Endodermal cell (in vitro differentiated cells): ENCODE measurements at regions not wholly inside any gene's neighbourhood (a gene's known extent, or its start where the extent isn't known, plus 50 kb on each side); places are given as distances from the start of the nearest gene placed in this dataset.
"Not testable (repeated sequence)": the region's sequence is repeated elsewhere in the genome, so short reads cannot be mapped to it uniquely, and the experiment has no call there.

Source experiments
- DNase-seq: peaks from one replicate; pipeline ENCODE4 v3.0.0-alpha.2; 2017
- H3K27ac ChIP-seq: 2 replicates; pipeline ENCODE4 v1.5.1; 2013; ENCODE audit warnings: mild to moderate bottlenecking, low read depth, low read length, moderate library complexity
- H3K27me3 ChIP-seq: 2 replicates; pipeline ENCODE4 v1.6.1; 2013; ENCODE audit warnings: mild to moderate bottlenecking, low read length, moderate library complexity; ENCODE audit not compliant: insufficient read depth, control insufficient read depth, poor library complexity, severe bottlenecking
- H3K36me3 ChIP-seq: 2 replicates; pipeline ENCODE4 v1.7.0; 2013; ENCODE audit warnings: mild to moderate bottlenecking, low read length, moderate library complexity; ENCODE audit not compliant: control insufficient read depth, insufficient read depth
- H3K4me1 ChIP-seq: one replicate; pipeline ENCODE4 v1.7.0; 2013; ENCODE audit warnings: low read length; ENCODE audit not compliant: control insufficient read depth, insufficient read depth
- H3K4me3 ChIP-seq: 2 replicates; pipeline ENCODE4 v1.5.1; 2013; ENCODE audit warnings: mild to moderate bottlenecking, low read length, moderate library complexity
- H3K9ac ChIP-seq: 2 replicates; pipeline ENCODE4 v1.6.1; 2013; ENCODE audit warnings: mild to moderate bottlenecking, low read length, moderate library complexity; ENCODE audit not compliant: poor library complexity, severe bottlenecking; ENCODE audit errors: extremely low read depth
- H3K9me3 ChIP-seq: 2 replicates; pipeline ENCODE4 v1.6.1; 2013; ENCODE audit warnings: mild to moderate bottlenecking, low read length, moderate library complexity; ENCODE audit not compliant: control insufficient read depth
- H3K27ac Mint-ChIP-seq: 2 replicates; pipeline ENCODE4 v1.8.0; 2020; ENCODE audit warnings: mixed read lengths
- H3K27me3 Mint-ChIP-seq: 2 replicates; pipeline ENCODE4 v1.8.0; 2021; ENCODE audit warnings: mild to moderate bottlenecking, mixed read lengths; ENCODE audit not compliant: insufficient read depth
- H3K36me3 Mint-ChIP-seq: 2 replicates; pipeline ENCODE4 v1.8.0; 2020; ENCODE audit warnings: low read depth, mixed read lengths
- H3K4me1 Mint-ChIP-seq: 2 replicates; pipeline ENCODE4 v1.8.0; 2020; ENCODE audit warnings: mixed read lengths
- H3K4me3 Mint-ChIP-seq: 2 replicates; pipeline ENCODE4 v1.8.0; 2020; ENCODE audit warnings: mild to moderate bottlenecking, moderate library complexity, mixed read lengths
- H3K9me3 Mint-ChIP-seq: 2 replicates; pipeline ENCODE4 v1.8.0; 2020; ENCODE audit warnings: mild to moderate bottlenecking, mixed read lengths
- WGBS, 2 experiments: methylation state at CpG; one replicate each; pipeline versions ENCODE4 v1.1.5 to v1.1.7; 2013; ENCODE audit warnings: missing lambda C conversion rate in 2 of 2, mixed read lengths in 1 of 2; ENCODE audit not compliant: insufficient coverage in 1 of 2, insufficient read length in 1 of 2; 5-methylcytosine and 5-hydroxymethylcytosine counted together
- TF ChIP-seq, protein P1 (sequence below): fragments of 200-600 bp; sonication (generic); conservative IDR thresholded peaks from 2 replicates; pipeline ENCODE4 v1.5.0; 2021; ENCODE audit warnings: antibody characterized with exemption, mild to moderate bottlenecking

DNA sequence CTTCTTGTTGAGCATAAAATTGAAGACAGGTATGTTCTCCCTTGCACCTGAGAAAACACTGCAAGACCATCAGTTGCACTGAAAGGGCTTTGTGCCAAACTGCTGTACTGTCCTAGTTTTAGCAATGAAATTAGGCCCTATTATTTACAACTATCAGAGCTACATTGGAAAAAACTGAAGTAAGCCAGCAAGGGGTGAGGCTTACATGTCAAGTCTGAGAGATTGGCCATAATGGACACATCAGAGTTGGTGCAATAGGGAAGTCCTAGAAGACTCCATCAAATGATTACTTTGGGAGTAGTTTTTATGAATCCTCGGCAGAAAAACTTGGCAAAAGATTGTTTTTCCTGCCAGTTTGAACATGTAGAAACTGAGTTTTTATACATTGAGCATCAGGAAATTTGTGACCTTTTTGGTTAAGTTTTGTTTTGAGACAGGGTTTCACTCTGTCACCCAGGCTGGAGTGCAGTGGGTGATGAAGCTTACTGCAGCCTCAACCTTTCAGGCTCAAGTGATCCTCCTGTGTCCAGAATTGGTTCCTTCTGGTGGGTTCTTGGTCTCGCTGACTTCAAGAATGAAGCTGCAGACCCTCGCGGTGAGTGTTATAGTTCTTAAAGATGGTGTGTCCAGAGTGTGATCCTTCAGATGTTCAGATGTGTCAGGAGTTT, 160.1 kb upstream of the BANK1 start:
- H3K4me1 ChIP-seq = no peaks in the 10 kb centered on the region
- TF ChIP-seq, protein P1, sequence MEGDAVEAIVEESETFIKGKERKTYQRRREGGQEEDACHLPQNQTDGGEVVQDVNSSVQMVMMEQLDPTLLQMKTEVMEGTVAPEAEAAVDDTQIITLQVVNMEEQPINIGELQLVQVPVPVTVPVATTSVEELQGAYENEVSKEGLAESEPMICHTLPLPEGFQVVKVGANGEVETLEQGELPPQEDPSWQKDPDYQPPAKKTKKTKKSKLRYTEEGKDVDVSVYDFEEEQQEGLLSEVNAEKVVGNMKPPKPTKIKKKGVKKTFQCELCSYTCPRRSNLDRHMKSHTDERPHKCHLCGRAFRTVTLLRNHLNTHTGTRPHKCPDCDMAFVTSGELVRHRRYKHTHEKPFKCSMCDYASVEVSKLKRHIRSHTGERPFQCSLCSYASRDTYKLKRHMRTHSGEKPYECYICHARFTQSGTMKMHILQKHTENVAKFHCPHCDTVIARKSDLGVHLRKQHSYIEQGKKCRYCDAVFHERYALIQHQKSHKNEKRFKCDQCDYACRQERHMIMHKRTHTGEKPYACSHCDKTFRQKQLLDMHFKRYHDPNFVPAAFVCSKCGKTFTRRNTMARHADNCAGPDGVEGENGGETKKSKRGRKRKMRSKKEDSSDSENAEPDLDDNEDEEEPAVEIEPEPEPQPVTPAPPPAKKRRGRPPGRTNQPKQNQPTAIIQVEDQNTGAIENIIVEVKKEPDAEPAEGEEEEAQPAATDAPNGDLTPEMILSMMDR = no peak
- H3K27me3 ChIP-seq = no peaks in the 10 kb centered on the region
- peaks cover 12% of the 10 kb centered on the region for H3K4me1 Mint-ChIP-seq
- peaks cover 12% of the 10 kb centered on the region for H3K9me3 ChIP-seq
- no peak overlapping the region for H3K27ac ChIP-seq
- H3K4me3 Mint-ChIP-seq = no peak overlapping the region
- H3K9me3 Mint-ChIP-seq = peaks cover 20% of the 10 kb centered on the region
- no peak overlapping the region for H3K9ac ChIP-seq
- DNase-seq = no peak
- H3K4me3 ChIP-seq = no peak overlapping the region
- H3K36me3 ChIP-seq = no peaks in the 10 kb centered on the region
- 90 to 95% methylated on average over 3 to 4 of the region's 4 CpGs for WGBS, 2 experiments
- H3K36me3 Mint-ChIP-seq = no peaks in the 10 kb centered on the region
- H3K27me3 Mint-ChIP-seq = no peaks in the 10 kb centered on the region
- no peak overlapping the region for H3K27ac Mint-ChIP-seq

DNA sequence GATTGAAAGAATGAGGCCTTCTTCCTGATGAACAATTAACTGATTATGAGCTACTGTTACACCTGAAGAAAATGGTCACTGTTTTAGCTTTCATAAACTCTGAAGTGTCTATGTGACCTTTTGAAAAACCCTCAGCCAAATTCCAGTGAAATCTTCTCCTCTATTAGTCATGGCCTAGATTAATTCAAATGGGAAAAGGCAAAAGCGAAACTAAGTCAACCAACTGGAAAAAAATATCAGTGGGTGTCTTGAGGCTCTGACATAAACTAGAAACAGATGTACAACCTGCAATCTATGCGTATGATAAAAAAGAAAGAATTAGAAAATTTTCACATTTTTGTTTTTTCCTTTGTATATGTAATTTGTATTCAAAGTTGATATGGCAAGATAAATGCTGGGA, 169.4 kb upstream of the BANK1 start:
- Histone ChIP-seq H3K27ac (no peak overlapping the region), H3K4me1 (no peaks in the 10 kb centered on the region), H3K9ac (no peak overlapping the region), H3K4me3 (no peak overlapping the region), H3K27me3 (no peaks in the 10 kb centered on the region), H3K9me3 (no peaks in the 10 kb centered on the region), H3K36me3 (no peaks in the 10 kb centered on the region)
- 94 to 96% methylated on average over 2 of the region's 2 CpGs for WGBS, 2 experiments
- TF ChIP-seq, protein P1 = no peak
- Mint-ChIP-seq H3K27me3 (no peaks in the 10 kb centered on the region), H3K9me3 (no peaks in the 10 kb centered on the region), H3K36me3 (no peaks in the 10 kb centered on the region), H3K27ac (no peak overlapping the region), H3K4me3 (no peak overlapping the region), H3K4me1 (no peaks in the 10 kb centered on the region)
- no peak for DNase-seq

DNA sequence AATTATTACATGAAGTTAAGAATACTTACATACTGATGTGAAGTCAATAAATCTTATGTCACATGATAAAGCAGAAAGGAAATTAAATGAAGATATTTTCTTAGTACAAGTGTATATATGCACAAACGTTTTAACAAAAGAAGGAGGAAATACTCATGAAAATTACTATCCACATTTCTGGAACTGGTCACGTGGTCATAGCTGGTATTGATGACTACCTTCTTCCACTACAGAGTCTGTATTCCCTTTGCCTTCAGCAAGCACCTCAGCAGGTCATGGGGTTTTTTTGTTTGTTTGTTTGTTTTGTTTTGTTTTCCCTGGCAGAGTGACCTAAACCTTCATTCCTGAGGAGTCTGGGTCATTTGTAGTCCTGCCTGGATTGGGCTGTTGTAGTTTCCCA, 174.9 kb upstream of the BANK1 start:
- 95 to 100% methylated on average over 1 to 2 of the region's 2 CpGs for WGBS, 2 experiments
- H3K27ac ChIP-seq = no peak overlapping the region
- H3K9me3 ChIP-seq = no peaks in the 10 kb centered on the region
- no peaks in the 10 kb centered on the region for H3K27me3 ChIP-seq
- no peaks in the 10 kb centered on the region for H3K36me3 ChIP-seq
- H3K27ac Mint-ChIP-seq = no peak overlapping the region
- no peak overlapping the region for H3K4me3 ChIP-seq
- H3K27me3 Mint-ChIP-seq = no peaks in the 10 kb centered on the region
- no peak overlapping the region for H3K9ac ChIP-seq
- no peaks in the 10 kb centered on the region for H3K9me3 Mint-ChIP-seq
- no peaks in the 10 kb centered on the region for H3K4me1 ChIP-seq
- DNase-seq = no peak
- TF ChIP-seq, protein P1 = no peak
- no peaks in the 10 kb centered on the region for H3K36me3 Mint-ChIP-seq
- no peak overlapping the region for H3K4me3 Mint-ChIP-seq
- peaks cover 2% of the 10 kb centered on the region for H3K4me1 Mint-ChIP-seq

DNA sequence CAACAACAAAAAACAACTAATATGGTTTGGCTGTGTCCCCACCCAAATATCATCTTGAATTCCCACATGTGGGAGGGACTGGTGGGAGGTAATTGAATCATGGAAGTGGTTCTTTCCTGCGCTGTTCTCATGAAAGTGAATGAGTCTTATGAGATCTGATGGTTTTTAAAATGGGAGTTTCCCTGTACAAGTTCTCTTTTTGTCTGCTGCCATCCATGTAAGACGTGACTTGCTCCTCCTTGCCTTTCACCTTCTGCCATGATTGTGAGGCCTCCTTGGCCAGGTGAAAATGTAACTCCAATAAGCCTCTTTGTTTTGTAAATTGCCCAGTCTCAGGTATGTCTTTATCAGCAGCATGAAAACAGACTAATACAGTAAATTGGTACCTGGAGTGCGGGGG, 183.5 kb upstream of the BANK1 start:
- not testable (repeated sequence) for H3K9me3 ChIP-seq, H3K4me3 ChIP-seq, H3K27me3 Mint-ChIP-seq, H3K27ac ChIP-seq, H3K36me3 ChIP-seq, DNase-seq, H3K27me3 ChIP-seq, H3K27ac Mint-ChIP-seq, H3K4me1 ChIP-seq, H3K4me1 Mint-ChIP-seq, H3K9ac ChIP-seq, H3K4me3 Mint-ChIP-seq
- Mint-ChIP-seq H3K36me3 (peaks cover 12% of the 10 kb centered on the region), H3K9me3 (peaks cover 17% of the 10 kb centered on the region)
- 92 to 100% methylated on average over 3 of the region's 3 CpGs for WGBS, 2 experiments
